WTC11 (cell line): ENCODE measurements at regions not wholly inside any gene's neighbourhood (a gene's known extent, or its start where the extent isn't known, plus 50 kb on each side); places are given as distances from the start of the nearest gene placed in this dataset.

Experiments used
- ATAC-seq: fragments of 200-7000 bp; cut with Tn5 transposase; 2 replicates; pipeline ENCODE4 v1.10.0; 2021; ENCODE audit warnings: mild to moderate bottlenecking, moderate library complexity
- CTCF ChIA-PET: fragments of 300-600 bp; sonication (Branson Sonifier 250); formaldehyde crosslinking; loops from one replicate; lab custom pipeline; 2021; ENCODE audit warnings: antibody characterized with exemption; lab: Charles Lee
- POLR2A ChIA-PET: fragments of 350-600 bp; sonication (Branson Sonifier 250); formaldehyde crosslinking; loops from one replicate; lab custom pipeline; 2021; ENCODE audit warnings: antibody characterized with exemption; lab: Charles Lee
- DNase-seq: peaks from one replicate; pipeline ENCODE4 v3.0.0; 2021; ENCODE audit warnings: low spot score
- H3K27ac Mint-ChIP-seq: 2 replicates; pipeline ENCODE4 v1.8.0; 2021; ENCODE audit warnings: mixed read lengths
- H3K27me3 Mint-ChIP-seq: 2 replicates; pipeline ENCODE4 v1.8.0; 2021; ENCODE audit warnings: low read depth, mild to moderate bottlenecking, moderate library complexity, mixed read lengths
- H3K36me3 Mint-ChIP-seq: 2 replicates; pipeline ENCODE4 v1.8.0; 2021; ENCODE audit warnings: mixed read lengths
- H3K4me1 Mint-ChIP-seq: 2 replicates; pipeline ENCODE4 v1.8.0; 2022; ENCODE audit warnings: mixed read lengths
- H3K4me3 Mint-ChIP-seq: 2 replicates; pipeline ENCODE4 v1.8.0; 2021; ENCODE audit warnings: mild to moderate bottlenecking, moderate library complexity, mixed read lengths
- H3K9me3 Mint-ChIP-seq: 2 replicates; pipeline ENCODE4 v1.8.0; 2021; ENCODE audit warnings: mixed read lengths
- AR ChIP-seq: fragments of 250-450 bp; sonication (Bioruptor Pico); IDR thresholded peaks from 2 replicates; pipeline ENCODE4 v1.9.0; 2021; ENCODE audit warnings: mild to moderate bottlenecking
- ARID4B ChIP-seq: sonication (generic); formaldehyde crosslinking; IDR thresholded peaks from 2 replicates; pipeline ENCODE4 v1.8.0; 2023; ENCODE audit warnings: missing genetic modification reagents, mild to moderate bottlenecking, borderline replicate concordance
- CDX4 ChIP-seq: fragments of 250-450 bp; sonication (Bioruptor Pico); IDR thresholded peaks from 2 replicates; pipeline ENCODE4 v1.9.0; 2021; ENCODE audit warnings: moderate library complexity, mild to moderate bottlenecking, inconsistent platforms, borderline replicate concordance
- CREM ChIP-seq: sonication (generic); formaldehyde crosslinking; IDR thresholded peaks from 2 replicates; pipeline ENCODE4 v1.8.1; 2022; ENCODE audit warnings: mild to moderate bottlenecking, missing genetic modification reagents, moderate library complexity
- CTCF ChIP-seq: fragments of 200-600 bp; IDR thresholded peaks from 2 replicates; pipeline ENCODE4 v1.8.0; 2022; ENCODE audit warnings: antibody characterized with exemption
- EMX1 ChIP-seq: fragments of 250-450 bp; sonication (Bioruptor Pico); IDR thresholded peaks from 2 replicates; pipeline ENCODE4 v1.8.0; 2021; ENCODE audit warnings: mild to moderate bottlenecking
- FOXP4 ChIP-seq: sonication (generic); formaldehyde crosslinking; IDR thresholded peaks from 2 replicates; pipeline ENCODE4 v1.8.0; 2022; ENCODE audit warnings: mild to moderate bottlenecking, missing genetic modification reagents
- KAT7 ChIP-seq: sonication (generic); formaldehyde crosslinking; IDR thresholded peaks from 2 replicates; pipeline ENCODE4 v1.8.1; 2023; ENCODE audit warnings: missing genetic modification reagents, mild to moderate bottlenecking, borderline replicate concordance
- NFYB ChIP-seq: sonication (generic); formaldehyde crosslinking; conservative IDR thresholded peaks from 2 replicates; pipeline ENCODE4 v1.8.0; 2022; ENCODE audit warnings: low read depth, missing genetic modification reagents
- NR3C1 ChIP-seq: sonication (generic); formaldehyde crosslinking; conservative IDR thresholded peaks from 2 replicates; pipeline ENCODE4 v1.8.1; 2023; ENCODE audit warnings: low read depth, mild to moderate bottlenecking, missing genetic modification reagents
- RELA ChIP-seq: sonication (generic); formaldehyde crosslinking; IDR thresholded peaks from 2 replicates; pipeline ENCODE4 v1.8.1; 2022; ENCODE audit warnings: missing genetic modification reagents, mild to moderate bottlenecking, borderline replicate concordance
- SMAD4 ChIP-seq: sonication (generic); formaldehyde crosslinking; IDR thresholded peaks from 2 replicates; pipeline ENCODE4 v1.8.0; 2022; ENCODE audit warnings: mild to moderate bottlenecking, missing genetic modification reagents
- SOX15 ChIP-seq: fragments of 250-450 bp; sonication (Bioruptor Pico); IDR thresholded peaks from 2 replicates; pipeline ENCODE4 v1.9.0; 2021; ENCODE audit warnings: mild to moderate bottlenecking
- TEAD1 ChIP-seq: sonication (generic); formaldehyde crosslinking; IDR thresholded peaks from 2 replicates; pipeline ENCODE4 v1.8.0; 2022; ENCODE audit warnings: mild to moderate bottlenecking, missing genetic modification reagents
- ZNF263 ChIP-seq: sonication (generic); formaldehyde crosslinking; IDR thresholded peaks from 2 replicates; pipeline ENCODE4 v1.8.1; 2022; ENCODE audit warnings: low read depth, mild to moderate bottlenecking, moderate library complexity, missing genetic modification reagents
- ZNF281 ChIP-seq: sonication (generic); formaldehyde crosslinking; IDR thresholded peaks from 2 replicates; pipeline ENCODE4 v1.8.0; 2023; ENCODE audit warnings: mild to moderate bottlenecking, missing genetic modification reagents
- ZNF423 ChIP-seq: fragments of 250-450 bp; sonication (Bioruptor Pico); IDR thresholded peaks from 2 replicates; pipeline ENCODE4 v2.1.2; 2022; ENCODE audit warnings: mild to moderate bottlenecking, moderate library complexity

- no peak overlapping the region for H3K4me3 Mint-ChIP-seq
- H3K36me3 Mint-ChIP-seq = no peaks in the 10 kb centered on the region
- POLR2A ChIA-PET = no interaction called here
- ATAC-seq (no peak), DNase-seq (no peak)
- H3K9me3 Mint-ChIP-seq = no peaks in the 10 kb centered on the region
- H3K4me1 Mint-ChIP-seq = peaks cover 13% of the 10 kb centered on the region
- no peak for TF ChIP-seq CTCF
- TF ChIP-seq FOXP4 (CRISPR knock-in tag) = no peak
- TF ChIP-seq NR3C1 (CRISPR knock-in tag) = no peak
- TF ChIP-seq, all 79 proteins: peak for 0
- CTCF ChIA-PET = interaction anchor here (1.4 kb wide), 1 partner anchor 240 kb away, joined by 5 read pairs; no protein-coding TSS in a partner anchor
- Mint-ChIP-seq H3K27ac (no peak overlapping the region), H3K27me3 (no peaks in the 10 kb centered on the region)
Measured at GRCh38 chr5:103472265-103472664, 90.3 kb downstream of the NUDT12 start.

- POLR2A ChIA-PET = no interaction called here
- H3K36me3 Mint-ChIP-seq = no peaks in the 10 kb centered on the region
- no peak for ATAC-seq
- no peak for DNase-seq
- no peaks in the 10 kb centered on the region for H3K27me3 Mint-ChIP-seq
- H3K4me3 Mint-ChIP-seq = no peak overlapping the region
- CTCF ChIA-PET = no interaction called here
- H3K4me1 Mint-ChIP-seq = no peaks in the 10 kb centered on the region
- H3K27ac Mint-ChIP-seq = no peak overlapping the region
- no peaks in the 10 kb centered on the region for H3K9me3 Mint-ChIP-seq
- no peak for TF ChIP-seq SMAD4 (CRISPR knock-in tag)
- no peak for TF ChIP-seq SOX15 (CRISPR knock-in tag)
- no peak for TF ChIP-seq ZNF263 (CRISPR knock-in tag)
- no peak for TF ChIP-seq NR3C1 (CRISPR knock-in tag)
- TF ChIP-seq AR = no peak
- no peak for TF ChIP-seq NFYB (CRISPR knock-in tag)
- TF ChIP-seq KAT7 (CRISPR knock-in tag) = no peak
- TF ChIP-seq RELA (CRISPR knock-in tag) = no peak
- TF ChIP-seq ZNF423 (CRISPR knock-in tag) = no peak
- TF ChIP-seq TEAD1 (CRISPR knock-in tag) = no peak
- TF ChIP-seq ARID4B = no peak
- no peak for TF ChIP-seq CDX4 (CRISPR knock-in tag)
- no peak for TF ChIP-seq EMX1 (CRISPR knock-in tag)
- TF ChIP-seq ZNF281 = no peak
- no peak for TF ChIP-seq CREM (CRISPR knock-in tag)
Measured at GRCh38 chr5:103469288-103470040, 93.1 kb downstream of the NUDT12 start.
